NCI-H82 treated with DMSO at 0.1 percent for 48 hours (cell line): ENCODE measurements at regions not wholly inside any gene's neighbourhood (a gene's known extent, or its start where the extent isn't known, plus 50 kb on each side); places are given as distances from the start of the nearest gene placed in this dataset.
"Not testable (repeated sequence)": the region's sequence is repeated elsewhere in the genome, so short reads cannot be mapped to it uniquely, and the experiment has no call there.

Source experiments
- DNase-seq: peaks from one replicate; lab custom pipeline; 2025; ENCODE audit not compliant: unreplicated experiment; lab: John Stamatoyannopoulos, UW

DNA sequence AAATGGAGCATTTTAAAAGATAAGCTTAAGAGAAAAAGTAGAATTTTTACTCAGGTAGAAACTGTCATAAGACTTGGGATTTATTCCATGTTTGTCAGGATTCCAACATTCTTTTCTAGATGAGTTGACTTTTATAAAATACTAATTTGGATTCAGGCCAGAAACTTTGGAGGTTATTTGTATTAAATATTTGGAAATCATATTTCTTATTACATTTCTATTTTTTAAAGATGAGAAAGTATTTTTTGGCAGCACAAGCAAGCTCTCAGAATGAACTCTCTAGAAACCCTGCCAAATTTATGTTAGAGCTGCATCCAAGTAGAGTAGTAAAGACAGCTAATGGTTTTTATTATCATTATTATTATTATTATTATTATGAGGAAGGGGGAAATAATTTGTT is 1014.9 kb upstream of the GJE1 start:
- DNase-seq = no peak

DNA sequence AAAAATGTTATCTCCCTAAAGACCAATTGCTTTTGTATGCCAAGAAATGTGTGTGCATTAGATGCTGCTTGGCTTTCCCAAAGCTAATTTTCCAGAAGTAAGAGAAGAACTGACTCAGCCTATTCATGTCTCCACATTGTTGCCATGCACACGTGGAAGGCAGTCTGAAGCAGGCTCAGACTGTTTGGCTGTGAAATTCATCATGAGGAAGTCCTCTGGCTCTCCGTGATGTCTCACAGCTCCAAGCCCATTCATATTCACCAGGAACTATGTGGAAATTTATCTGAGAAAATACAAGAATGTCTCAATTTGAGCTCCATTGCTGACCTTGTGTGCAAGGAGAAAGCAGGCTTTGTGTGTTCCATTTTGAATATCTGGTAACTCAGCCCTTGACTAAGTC is 1022.2 kb upstream of the GJE1 start:
- no peak for DNase-seq

DNA sequence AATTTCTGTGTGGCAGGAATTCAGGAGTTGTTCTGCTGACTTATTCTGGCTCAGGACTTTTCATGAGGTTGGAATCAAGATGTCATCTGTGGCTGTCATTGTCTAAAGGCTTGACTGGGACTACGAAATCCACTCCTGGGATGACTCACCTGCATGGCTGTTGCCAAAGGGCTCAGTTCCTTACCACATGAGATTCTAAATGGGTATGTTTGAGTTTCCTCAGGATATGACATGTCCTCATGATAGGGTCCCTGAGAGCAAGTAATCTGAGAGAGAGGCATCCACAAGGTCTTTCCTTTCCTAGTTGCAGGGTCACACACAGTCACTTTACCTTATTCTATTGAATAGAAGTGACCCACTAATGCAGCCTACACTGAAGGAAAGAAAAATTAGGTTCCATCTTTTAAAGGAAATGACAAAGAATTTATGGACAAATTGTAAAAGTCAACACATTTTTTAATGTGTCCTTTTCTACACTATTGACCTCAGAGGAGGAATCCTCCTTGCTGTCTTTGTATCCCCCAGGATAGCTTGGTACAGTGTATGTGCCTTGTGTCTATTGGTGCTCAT is 1025.0 kb upstream of the GJE1 start:
- no peak for DNase-seq

DNA sequence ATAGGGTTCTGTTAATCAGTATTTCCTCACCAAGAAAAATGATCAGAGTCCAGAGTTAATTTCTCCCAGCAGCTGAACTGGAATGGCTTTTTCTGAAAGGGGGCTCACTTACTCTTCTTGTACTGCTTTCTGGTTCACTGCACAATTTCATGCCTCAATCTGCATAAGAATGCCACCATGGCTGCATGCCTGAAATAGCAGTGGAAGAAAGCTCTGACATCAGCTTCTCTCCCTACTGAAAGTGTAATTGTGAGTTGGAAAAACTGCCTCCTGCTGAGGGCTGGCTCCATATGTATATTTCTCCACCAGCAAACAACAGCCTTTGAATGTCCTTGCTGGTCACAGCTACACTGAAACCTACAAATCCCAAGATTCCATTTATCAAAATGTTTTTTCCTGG is 1027.2 kb upstream of the GJE1 start:
- no peak for DNase-seq

DNA sequence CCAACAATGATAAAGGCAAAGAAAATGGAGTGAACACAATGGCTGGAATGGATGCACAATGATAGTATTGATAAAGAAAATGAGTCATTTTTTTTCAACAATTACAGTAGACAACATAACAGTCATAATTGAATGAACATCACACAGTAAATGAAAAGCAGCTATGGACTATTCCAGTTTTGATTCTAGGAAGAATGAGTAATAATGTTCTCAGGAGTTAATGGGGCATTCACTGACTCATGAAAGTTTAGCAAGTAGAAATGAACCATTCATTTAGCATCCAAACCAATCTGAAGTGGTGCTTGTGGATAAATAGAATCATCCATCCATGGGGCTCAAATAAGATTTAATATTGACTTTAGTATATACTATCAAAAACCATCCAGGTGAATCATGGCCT is 1029.5 kb upstream of the GJE1 start:
- DNase-seq = no peak

DNA sequence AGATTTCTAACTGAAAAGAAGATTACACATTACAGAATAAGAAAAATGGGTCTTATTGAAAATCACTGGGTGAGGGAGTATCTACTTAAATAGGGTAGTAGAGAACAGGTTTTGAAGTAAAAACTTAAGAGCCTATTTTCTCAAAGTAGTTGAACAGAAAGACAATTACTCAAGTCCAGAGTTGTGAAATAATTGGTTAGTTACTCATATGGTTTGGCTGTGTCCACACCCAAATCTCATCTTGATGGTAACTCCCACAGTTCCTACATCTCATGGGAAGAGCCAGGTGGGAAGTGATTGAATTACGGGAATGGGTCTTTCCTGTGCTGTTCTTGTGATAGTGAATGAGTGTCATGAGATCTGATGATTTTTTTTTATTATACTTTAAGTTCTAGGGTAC is 1035.3 kb upstream of the GJE1 start:
- no peak for DNase-seq

DNA sequence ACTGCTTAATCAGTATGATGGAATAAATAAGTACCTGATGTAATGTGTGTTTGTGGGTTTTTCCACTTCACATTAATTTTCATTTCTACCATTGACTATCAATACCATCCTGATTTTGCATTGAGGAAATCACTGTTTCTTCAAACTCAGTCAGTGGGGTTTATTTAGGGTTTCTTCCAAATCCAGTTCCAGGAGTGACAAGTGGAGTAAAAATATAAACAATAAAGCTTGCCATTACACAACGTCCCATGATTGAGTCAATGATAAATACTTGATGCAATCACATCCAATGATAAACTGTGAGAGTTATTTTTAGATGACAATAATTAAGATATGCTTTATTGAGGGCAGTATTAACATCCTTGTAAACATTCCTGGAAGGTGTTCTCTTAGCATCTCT is 1037.4 kb upstream of the GJE1 start:
- no peak for DNase-seq

DNA sequence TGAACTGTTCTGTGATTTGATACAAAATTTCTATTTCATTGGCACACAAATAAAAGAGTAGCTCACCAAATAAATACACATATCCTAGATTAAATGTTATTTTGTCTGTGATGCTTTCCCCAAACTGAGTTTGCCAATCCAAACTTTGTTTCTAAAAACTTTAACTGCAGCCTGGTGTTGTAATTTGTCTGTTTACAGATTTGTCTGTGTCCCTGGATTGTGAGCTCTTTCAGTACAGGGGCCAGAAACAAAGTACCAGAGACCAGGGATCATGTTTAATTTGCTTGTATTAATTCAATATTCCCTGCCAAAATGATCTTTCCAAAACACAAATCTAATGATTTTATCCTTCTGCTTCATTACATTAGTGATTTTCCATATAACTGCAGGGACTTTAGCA is 1044.6 kb upstream of the GJE1 start:
- DNase-seq = no peak

DNA sequence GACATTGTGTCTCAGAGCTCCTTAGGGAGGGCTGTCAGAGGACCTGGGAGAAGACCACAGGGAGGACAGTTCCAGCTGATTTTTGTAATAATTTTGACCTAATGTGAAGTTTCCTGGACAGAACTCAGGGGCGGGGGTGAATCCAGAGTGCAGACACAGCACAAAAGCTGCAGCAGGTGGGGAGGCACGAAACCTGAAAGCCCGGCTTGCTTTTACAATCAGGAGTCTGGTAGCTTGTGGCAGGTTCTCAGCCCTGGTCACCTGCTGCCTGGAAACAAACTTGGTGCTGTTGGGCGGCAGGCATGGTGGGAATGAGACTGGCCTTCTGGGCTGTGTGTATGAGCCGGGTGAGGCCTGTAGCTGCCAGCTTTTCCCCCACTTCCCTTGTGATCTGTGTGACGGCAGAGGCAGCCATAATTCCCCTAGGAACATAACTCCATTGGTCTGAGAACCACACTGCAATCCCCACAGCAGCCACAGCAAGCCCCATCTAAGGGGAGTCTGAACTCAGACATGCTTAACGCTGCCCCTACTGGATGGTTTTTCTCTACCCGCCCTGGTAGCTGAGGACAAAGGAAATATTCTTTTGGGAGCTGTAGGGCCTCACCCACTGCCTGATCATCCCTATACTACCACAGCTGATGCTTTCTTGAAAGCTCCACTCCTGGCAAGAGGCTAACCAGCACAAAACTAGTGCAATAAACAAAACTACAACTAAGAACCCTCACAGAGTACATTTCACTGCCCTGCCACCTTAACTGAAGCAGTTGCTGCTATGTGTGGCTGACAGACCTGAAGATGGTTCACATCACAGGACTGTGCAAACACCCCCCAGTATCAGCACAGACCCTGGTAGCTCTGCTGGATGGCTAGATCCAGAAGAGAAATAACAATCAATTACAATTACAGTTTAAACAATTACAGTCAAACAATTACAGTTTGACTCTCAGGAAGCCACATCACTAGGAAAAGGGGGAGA is 1055.1 kb upstream of the GJE1 start:
- DNase-seq = peak; percentile 12

DNA sequence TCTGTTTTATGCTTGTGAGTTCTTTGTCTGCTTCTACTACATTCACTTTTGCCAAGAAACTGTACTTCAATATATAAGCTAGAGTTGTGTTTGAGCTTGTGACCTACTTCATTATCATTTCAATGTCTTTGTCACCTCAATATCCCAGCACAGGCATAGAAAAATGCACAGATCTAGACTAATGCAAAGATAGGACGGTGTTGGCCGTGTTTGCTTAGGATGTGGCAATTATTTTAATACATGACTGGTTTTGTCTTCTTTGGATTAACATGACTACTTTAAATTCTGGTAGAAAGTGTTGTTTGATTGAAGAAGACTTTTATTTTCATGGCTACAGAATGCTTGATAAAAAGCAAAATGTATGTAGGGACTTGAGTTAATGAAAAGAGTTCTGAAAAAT is 1075.0 kb upstream of the GJE1 start:
- no peak for DNase-seq

DNA sequence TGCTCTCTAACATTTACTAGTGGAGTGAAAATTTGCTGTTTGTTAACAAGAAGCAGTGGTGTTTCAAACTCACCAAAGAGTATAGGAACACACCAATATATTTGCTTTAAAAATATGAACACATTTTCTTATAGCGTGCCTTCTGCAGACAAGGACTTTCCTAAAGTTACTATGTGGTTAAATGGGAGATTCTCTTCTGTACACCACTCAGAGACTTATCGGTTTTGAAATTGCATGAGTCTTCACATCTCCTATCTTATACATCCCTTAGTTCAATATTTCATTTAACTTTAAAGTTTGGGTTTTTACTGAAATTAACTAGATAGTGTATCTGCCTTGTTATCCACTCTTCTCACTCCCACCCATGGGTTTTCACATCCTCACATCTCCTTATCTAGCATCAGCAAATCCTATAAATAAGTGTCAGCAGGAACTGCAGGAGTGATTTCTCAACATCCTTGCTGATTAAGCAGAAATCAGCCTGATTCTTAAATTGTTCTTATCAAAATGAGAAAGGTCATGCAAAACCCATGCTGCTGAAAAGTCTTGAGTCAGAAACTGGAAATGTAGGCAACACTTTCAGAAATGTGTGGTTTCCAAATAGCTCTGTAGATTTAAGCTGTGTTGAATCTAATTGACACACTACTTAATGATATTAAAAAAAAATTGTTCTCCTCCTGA is 1075.6 kb upstream of the GJE1 start:
- no peak for DNase-seq

DNA sequence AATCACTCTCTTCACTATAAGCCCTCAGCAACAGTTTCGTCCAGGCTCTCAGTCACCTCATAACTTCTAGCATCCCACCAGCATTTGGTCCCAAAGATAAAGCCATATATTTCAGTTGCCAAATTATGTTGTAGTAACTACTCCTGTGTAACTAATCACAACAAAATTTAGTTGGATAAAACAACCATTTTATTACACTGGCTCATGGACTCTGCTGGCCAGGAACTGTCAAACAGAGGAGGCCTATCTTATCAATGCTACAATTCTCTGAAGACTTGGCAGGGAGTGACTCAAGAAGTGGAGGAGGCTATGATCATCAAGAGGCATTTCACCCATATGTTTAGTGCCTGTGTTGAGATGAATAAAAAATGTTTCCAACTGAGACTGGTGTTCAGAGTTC is 1082.3 kb upstream of the GJE1 start:
- DNase-seq = no peak

DNA sequence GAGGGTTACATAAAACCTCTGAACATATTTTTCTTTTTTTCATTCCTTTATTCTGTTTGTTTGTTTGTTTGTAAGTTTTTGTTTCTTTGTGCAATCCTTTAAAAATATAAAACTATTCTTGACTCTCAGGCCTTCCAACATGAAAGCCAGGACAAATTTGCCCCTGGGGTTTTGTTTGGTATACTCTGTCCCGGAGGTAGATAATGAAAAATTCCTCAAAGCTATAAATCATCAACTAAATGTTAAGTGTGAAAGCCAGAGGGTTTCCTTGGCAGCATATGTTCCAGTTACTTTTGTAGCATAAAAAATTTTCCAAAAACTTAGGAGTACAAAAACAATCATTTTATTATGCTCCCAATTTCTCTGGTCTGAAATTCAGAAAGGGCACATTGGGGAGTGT is 1084.3 kb upstream of the GJE1 start:
- DNase-seq = no peak

DNA sequence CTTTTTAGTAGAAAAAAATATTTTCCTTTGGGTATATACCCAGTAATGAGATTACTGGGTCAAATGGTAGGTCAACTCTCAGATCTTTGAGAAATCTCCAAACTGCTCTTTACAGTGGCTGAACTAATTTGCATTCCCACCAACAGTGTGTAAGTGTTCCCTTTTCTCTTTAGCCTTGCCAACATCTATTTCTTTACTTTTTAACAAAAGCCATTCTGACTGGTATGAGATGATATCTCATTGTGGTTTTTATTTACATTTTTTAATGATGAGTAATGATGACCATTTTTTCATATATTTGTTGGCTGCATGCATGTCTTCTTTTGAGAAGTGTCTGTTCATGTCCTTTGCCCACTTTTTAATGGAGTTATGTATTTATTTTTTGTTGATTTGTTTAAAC is 1086.2 kb upstream of the GJE1 start:
- not testable (repeated sequence) for DNase-seq

DNA sequence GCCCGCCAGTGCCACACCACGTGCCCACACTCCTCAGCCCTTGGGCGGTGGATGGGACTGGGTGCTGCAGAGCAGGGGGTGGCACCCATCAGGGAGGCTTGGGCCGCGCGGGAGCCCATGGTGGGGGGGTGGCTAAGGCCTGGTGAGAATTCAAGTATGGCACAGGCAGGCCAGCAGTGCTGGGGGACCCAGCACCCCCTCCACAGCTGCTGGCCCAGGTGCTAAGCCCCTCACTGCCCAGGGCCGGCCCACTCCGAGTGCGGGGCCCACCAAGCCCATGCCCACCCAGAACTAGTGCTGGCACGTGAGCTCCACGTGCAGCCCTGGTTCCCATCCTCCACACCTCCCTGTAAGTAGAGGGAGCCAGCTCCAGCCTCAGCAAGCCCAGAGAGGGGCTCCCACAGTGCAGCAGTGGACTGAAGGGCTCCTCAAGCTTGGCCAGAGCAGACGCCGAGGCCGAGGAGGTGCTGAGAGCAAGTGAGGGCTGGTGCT is 1091.1 kb upstream of the GJE1 start:
- no peak for DNase-seq

DNA sequence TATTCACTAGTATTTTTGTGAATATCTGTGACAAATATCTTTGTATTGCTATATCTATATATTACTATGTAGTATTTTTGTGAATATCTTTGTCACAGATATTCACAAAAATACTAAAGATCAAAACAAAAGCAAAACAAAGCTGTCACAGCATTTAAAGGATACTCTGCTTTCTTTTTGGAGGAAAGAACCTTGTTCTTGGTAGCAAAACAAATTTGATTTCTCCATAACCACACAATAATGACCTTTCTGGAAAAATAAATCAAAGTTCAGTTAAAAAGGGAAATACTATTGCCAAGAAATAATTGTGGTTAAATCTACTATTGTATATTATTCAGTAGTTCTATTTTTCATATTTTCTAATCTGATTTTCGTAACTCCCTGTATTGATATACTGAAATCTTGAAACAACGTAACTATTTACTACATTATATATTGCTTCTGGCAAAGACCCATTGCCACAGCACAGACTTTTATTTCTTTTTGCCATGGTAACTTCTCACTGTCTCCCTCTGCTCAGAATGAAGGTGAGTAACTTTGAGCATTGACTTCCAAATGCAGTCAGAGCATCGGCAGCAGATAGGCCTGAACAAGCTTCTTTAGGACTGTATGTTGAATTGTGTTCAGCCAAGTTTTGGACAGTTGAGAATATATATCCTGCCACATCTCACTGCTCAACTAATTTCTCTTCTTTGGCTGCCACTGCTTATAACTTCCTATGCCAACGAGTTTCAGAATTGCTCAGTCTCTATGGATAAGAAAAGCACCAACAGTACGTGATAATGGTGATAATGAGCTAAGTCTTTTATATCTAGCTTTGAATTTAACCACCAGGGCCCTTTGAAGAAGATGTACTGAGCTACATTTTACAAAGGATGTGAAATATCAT is 1097.2 kb upstream of the GJE1 start:
- no peak for DNase-seq

DNA sequence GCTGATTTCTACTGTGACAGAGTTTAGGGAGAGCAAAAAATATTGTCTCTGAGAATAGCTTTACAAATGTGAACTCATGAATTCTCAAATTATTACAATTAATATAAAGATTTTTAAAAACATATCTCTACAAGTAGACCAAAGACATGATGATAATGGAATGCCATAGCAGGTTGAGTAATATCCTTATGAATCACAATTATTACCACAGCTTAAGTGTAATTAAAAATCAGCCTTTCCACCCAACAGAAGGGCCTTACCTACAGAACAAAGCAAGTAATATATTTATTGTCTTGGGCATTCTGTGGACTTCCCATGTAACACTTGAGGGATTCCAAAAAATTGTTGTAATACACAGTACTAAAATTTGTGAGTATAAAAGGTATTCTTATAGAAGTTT is 1099.6 kb upstream of the GJE1 start:
- DNase-seq = no peak

DNA sequence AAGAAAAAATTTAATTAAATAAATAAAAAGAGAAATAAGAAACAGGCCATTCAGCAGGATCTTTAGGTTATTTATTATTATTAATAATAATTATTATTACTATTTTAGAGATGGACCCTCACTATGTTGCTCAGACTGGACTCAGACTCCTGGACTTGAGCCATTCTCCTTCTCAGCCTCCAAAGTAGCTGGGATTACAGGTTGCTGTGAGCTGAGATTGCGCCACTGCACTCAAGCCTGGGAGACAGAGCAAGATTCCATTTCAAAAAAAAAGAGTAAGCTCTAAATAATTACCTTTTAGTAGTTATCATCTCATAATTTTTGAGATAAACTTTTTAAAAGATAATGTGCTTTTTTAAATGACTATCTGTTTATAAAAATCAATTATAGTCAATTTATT is 1102.8 kb upstream of the GJE1 start:
- DNase-seq = no peak

DNA sequence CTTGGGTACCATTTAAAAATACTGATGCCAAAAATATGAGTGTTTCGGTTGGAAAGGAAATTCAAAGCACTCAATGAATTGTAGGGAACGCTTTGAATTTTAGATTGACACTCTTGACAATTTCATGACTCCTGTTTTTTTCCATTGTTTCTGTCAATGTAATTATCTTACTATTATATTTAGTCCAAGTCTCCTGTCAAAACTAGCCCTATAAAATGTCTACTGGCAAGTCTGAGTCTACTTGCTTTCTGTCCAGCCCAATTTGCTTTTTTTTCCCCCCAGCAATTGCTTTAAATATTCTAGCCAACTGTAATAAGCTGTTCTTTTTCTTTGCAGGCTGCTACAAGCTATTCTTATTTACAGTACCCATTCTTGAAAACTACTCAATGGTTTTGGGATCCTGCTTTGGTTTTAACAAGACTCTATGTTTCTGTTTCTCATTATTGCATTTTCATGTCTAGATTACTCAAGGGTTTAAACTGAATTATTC is 1103.9 kb upstream of the GJE1 start:
- no peak for DNase-seq

DNA sequence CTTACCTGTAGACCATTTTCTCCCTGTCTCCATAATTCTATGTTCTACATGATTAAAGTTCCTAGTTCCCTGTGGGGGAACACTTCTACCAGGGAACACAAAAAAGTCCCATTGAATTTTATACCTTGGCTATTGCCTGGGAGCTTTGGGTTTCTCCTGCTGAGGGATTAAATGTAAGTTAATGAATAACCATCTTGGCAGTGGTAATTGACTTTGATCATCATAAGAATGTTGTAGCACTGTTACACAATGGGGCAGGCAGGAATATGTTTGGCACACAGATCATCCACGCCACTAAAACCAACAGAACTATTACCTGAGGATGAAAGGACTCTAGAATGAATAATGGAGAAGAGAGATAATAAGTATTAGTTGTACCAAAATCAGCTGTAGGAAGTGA is 1106.2 kb upstream of the GJE1 start:
- no peak for DNase-seq

DNA sequence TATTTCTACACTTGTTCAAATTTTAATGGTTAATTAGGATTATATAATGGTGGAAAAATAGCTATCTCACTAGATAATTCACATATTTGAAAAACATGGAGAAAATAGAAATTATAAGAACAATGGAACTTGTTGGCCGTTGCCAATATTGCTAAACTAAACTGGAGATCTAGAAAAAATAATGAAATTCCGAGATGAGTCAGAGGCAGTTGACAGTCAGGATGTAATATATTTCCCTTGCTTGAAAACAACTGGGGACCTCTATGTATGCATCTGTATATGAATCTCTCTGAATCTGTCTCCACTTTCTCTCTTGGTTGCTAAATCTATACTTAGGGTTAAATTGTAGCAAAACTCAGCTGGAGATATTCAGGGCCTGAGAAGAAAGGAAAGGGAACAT is 1108.2 kb upstream of the GJE1 start:
- no peak for DNase-seq
